NCI-H2029 treated with DMSO at 0.1 percent for 48 hours (cell line): ENCODE measurements at regions not wholly inside any gene's neighbourhood (a gene's known extent, or its start where the extent isn't known, plus 50 kb on each side); places are given as distances from the start of the nearest gene placed in this dataset.

ENCODE experiments used
- DNase-seq: peaks from one replicate; lab custom pipeline; 2025; lab: John Stamatoyannopoulos, UW

GRCh38 chr2:19747310-19748072, 154.3 kb downstream of the TTC32 start:
- no peak for DNase-seq

- DNase-seq: no peak
Measured at GRCh38 chr2:19746611-19747309, 155.0 kb downstream of the TTC32 start.

- no peak for DNase-seq
Measured at GRCh38 chr2:19746137-19746600, 155.6 kb downstream of the TTC32 start.

- no peak for DNase-seq
Measured at GRCh38 chr2:19745318-19746136, 156.3 kb downstream of the TTC32 start.

GRCh38 chr2:19744456-19745199, 157.2 kb downstream of the TTC32 start:
- no peak for DNase-seq

GRCh38 chr2:19743641-19744040, 158.1 kb downstream of the TTC32 start:
- DNase-seq: no peak

GRCh38 chr2:19742872-19743271, 158.9 kb downstream of the TTC32 start:
- no peak for DNase-seq

GRCh38 chr2:19739256-19739655, 162.5 kb downstream of the TTC32 start:
- no peak for DNase-seq

- DNase-seq: no peak
Measured at GRCh38 chr2:19738707-19739106, 163.1 kb downstream of the TTC32 start.

GRCh38 chr2:19736191-19736831, 165.5 kb downstream of the TTC32 start:
- no peak for DNase-seq

GRCh38 chr2:19733951-19734425, 167.8 kb downstream of the TTC32 start:
- DNase-seq: no peak

GRCh38 chr2:19733390-19733789, 168.4 kb downstream of the TTC32 start:
- no peak for DNase-seq

- no peak for DNase-seq
Measured at GRCh38 chr2:19732255-19732654, 169.5 kb downstream of the TTC32 start.

GRCh38 chr2:19731515-19731914, 170.3 kb downstream of the TTC32 start:
- DNase-seq: no peak

GRCh38 chr2:19731037-19731436, 170.7 kb downstream of the TTC32 start:
- no peak for DNase-seq

GRCh38 chr2:19728125-19728524, 173.7 kb downstream of the TTC32 start:
- no peak for DNase-seq

GRCh38 chr2:19725392-19725791, 176.4 kb downstream of the TTC32 start:
- DNase-seq: no peak

- no peak for DNase-seq
Measured at GRCh38 chr2:19723021-19723420, 178.8 kb downstream of the TTC32 start.

- DNase-seq: no peak
Measured at GRCh38 chr2:19722531-19722971, 179.2 kb downstream of the TTC32 start.

GRCh38 chr2:19720306-19720705, 181.5 kb downstream of the TTC32 start:
- DNase-seq: no peak

GRCh38 chr2:19719540-19719939, 182.2 kb downstream of the TTC32 start:
- DNase-seq: no peak
